ENCODE measurements at regions not wholly inside any gene's neighbourhood (a gene's known extent, or its start where the extent isn't known, plus 50 kb on each side); places are given as distances from the start of the nearest gene placed in this dataset.

- no peak overlapping the region for H3K4me3 ChIP-seq (replicated peaks; ENCODE audit: low read depth, low read length)
- no peak for TF ChIP-seq CTCF (IDR thresholded peaks at IDR 0.05; ENCODE audit: low read depth, low read length, missing control alignments)
- no peak for DNase-seq (ENCODE audit: extremely low read depth, low read depth)
Measured at GRCh38 chr11:27195837-27196202, 155.2 kb downstream of the BBOX1 start.

- no peak for TF ChIP-seq CTCF (IDR thresholded peaks at IDR 0.05; ENCODE audit: low read depth, low read length, missing control alignments)
- no peak for DNase-seq (ENCODE audit: extremely low read depth, low read depth)
- H3K4me3 ChIP-seq (replicated peaks; ENCODE audit: low read depth, low read length): no peak overlapping the region
Measured at GRCh38 chr11:27194976-27195375, 154.4 kb downstream of the BBOX1 start.

GRCh38 chr11:27193434-27194225, 153.0 kb downstream of the BBOX1 start:
- no peak for TF ChIP-seq CTCF (IDR thresholded peaks at IDR 0.05; ENCODE audit: low read depth, low read length, missing control alignments)
- no peak for DNase-seq (ENCODE audit: extremely low read depth, low read depth)

GRCh38 chr11:27192184-27192583, 151.6 kb downstream of the BBOX1 start:
- H3K4me3 ChIP-seq (replicated peaks; ENCODE audit: low read depth, low read length): no peak overlapping the region
- no peak for TF ChIP-seq CTCF (IDR thresholded peaks at IDR 0.05; ENCODE audit: low read depth, low read length, missing control alignments)
- DNase-seq (ENCODE audit: extremely low read depth, low read depth): no peak

More at GRCh38 chr11:27193434-27194225, 153.0 kb downstream of the BBOX1 start:
- H3K4me3 ChIP-seq (replicated peaks; ENCODE audit: low read depth, low read length): no peak overlapping the region

- H3K4me3 ChIP-seq (replicated peaks; ENCODE audit: low read depth, low read length): no peak overlapping the region
- DNase-seq (ENCODE audit: extremely low read depth, low read depth): no peak
- no peak for TF ChIP-seq CTCF (IDR thresholded peaks at IDR 0.05; ENCODE audit: low read depth, low read length, missing control alignments)
Measured at GRCh38 chr11:27191639-27192038, 151.0 kb downstream of the BBOX1 start.

- TF ChIP-seq CTCF (IDR thresholded peaks at IDR 0.05; ENCODE audit: low read depth, low read length, missing control alignments): no peak
- no peak for DNase-seq (ENCODE audit: extremely low read depth, low read depth)
- no peak overlapping the region for H3K4me3 ChIP-seq (replicated peaks; ENCODE audit: low read depth, low read length)
Measured at GRCh38 chr11:27188696-27189095, 148.1 kb downstream of the BBOX1 start.
